ENCODE measurements at regions not wholly inside any gene's neighbourhood (a gene's known extent, or its start where the extent isn't known, plus 50 kb on each side); places are given as distances from the start of the nearest gene placed in this dataset.

GRCh38 chr6:23268348-23268747 is 699.0 kb downstream of the HDGFL1 start:
- ChIA-PET CTCF (no interaction called here), POLR2A (no interaction called here), RAD21 (ENCODE audit: low non-redundant PET in 1 of 2, low total read pairs in 2 of 2, uncharacterized antibody in 2 of 2, unreplicated experiment in 2 of 2) (no interaction called here)
- Histone ChIP-seq H3K9ac (ENCODE audit: low read length) (no peak overlapping the region), H3K9me2 (ENCODE audit: insufficient read depth) (no peaks in the 10 kb centered on the region), H3K4me1 (ENCODE audit: control insufficient read depth in 1 of 2, insufficient read depth in 2 of 2, low read length in 2 of 2) (no peaks in the 10 kb centered on the region), H3K36me3 (ENCODE audit: control insufficient read depth in 1 of 2, insufficient read depth in 2 of 2, low read length in 2 of 2) (no peaks in the 10 kb centered on the region), H3K4me3 (replicated peaks in 1 of 2; ENCODE audit: low read depth in 1 of 2, low read length in 2 of 2) (no peak overlapping the region), H3K27ac (ENCODE audit: low read depth, low read length) (no peak overlapping the region), H3K79me2 (ENCODE audit: insufficient read depth, low read length) (no peaks in the 10 kb centered on the region), H4K20me1 (ENCODE audit: insufficient read depth) (no peaks in the 10 kb centered on the region), H3K9me3 (ENCODE audit: control insufficient read depth in 1 of 2, insufficient read depth in 1 of 2, low read depth in 1 of 2, low read length in 2 of 2) (peaks cover 4 to 7% of the 10 kb centered on the region in 2 experiments; a peak in 2 of 4 replicates), H2AFZ (ENCODE audit: low read depth, low read length, poor library complexity, severe bottlenecking) (no peak overlapping the region), H3K27me3 (ENCODE audit: insufficient read depth, low read length) (no peaks in the 10 kb centered on the region), H3K4me2 (ENCODE audit: low read length) (no peak overlapping the region)
- intact Hi-C loops (cut with micrococcal nuclease), result no loop called here
- DNase-seq (ENCODE audit: low read depth, low spot score), result no peak
- ATAC-seq, result no peak
- no TSS peak for BruUV-seq (replicated peaks)
- TF ChIP-seq EZH2phosphoT487 (IDR thresholded peaks at IDR 0.05; ENCODE audit: borderline replicate concordance), result no peak
- TF ChIP-seq TCF7L2 (IDR thresholded peaks at IDR 0.05; ENCODE audit: borderline replicate concordance, extremely low read depth, insufficient read depth, insufficient read length), result no peak
- no peak for TF ChIP-seq SIN3A (IDR thresholded peaks at IDR 0.05; ENCODE audit: low read depth)
- TF ChIP-seq POLR2AphosphoS5 (IDR thresholded peaks at IDR 0.05; ENCODE audit: low read depth, low read length), result no peak
- TF ChIP-seq YY1 (IDR thresholded peaks at IDR 0.05; ENCODE audit: extremely low read depth, insufficient replicate concordance, low read depth, low read length), result no peak
- TF ChIP-seq SRF (IDR thresholded peaks at IDR 0.05; ENCODE audit: low read depth), result no peak
- no peak for TF ChIP-seq JUND (IDR thresholded peaks at IDR 0.05)
- TF ChIP-seq ELF1 (IDR thresholded peaks at IDR 0.05; ENCODE audit: borderline replicate concordance, low read depth), result no peak
- no peak for TF ChIP-seq SP1 (IDR thresholded peaks at IDR 0.05; ENCODE audit: low read depth)
- no peak for TF ChIP-seq ATF3 (IDR thresholded peaks at IDR 0.05)
- no peak for TF ChIP-seq FOSL1 (IDR thresholded peaks at IDR 0.05; ENCODE audit: low read depth)
- TF ChIP-seq RAD21 (IDR thresholded peaks at IDR 0.05; ENCODE audit: low read depth), result no peak

- CTCF ChIA-PET, result no interaction called here
- BruUV-seq (replicated peaks), result no TSS peak
- DNase-seq (ENCODE audit: low read depth, low spot score), result no peak
- TF ChIP-seq ZFX (IDR thresholded peaks at IDR 0.05), result no peak
- no peak for TF ChIP-seq CEBPB (IDR thresholded peaks at IDR 0.05; ENCODE audit: low read depth)
- no peak for TF ChIP-seq REST (IDR thresholded peaks at IDR 0.05; ENCODE audit: low read depth)
- TF ChIP-seq JUND (IDR thresholded peaks at IDR 0.05), result no peak
- no peak for TF ChIP-seq POLR2A (IDR thresholded peaks at IDR 0.05; ENCODE audit: borderline replicate concordance, extremely low read depth, insufficient read depth, insufficient read length)
- TF ChIP-seq CTCF (IDR thresholded peaks at IDR 0.05 in 2 of 3, conservative IDR thresholded peaks at IDR 0.05 in 1 of 3; ENCODE audit: borderline replicate concordance in 1 of 3, insufficient read depth in 1 of 3, low read depth in 2 of 3, low read length in 2 of 3), result no peak
- TF ChIP-seq ZNF274 (IDR thresholded peaks at IDR 0.05; ENCODE audit: low read depth, low read length), result no peak
- no peak for TF ChIP-seq YY1 (IDR thresholded peaks at IDR 0.05; ENCODE audit: extremely low read depth, insufficient replicate concordance, low read depth, low read length)
- no peak for TF ChIP-seq EGR1 (IDR thresholded peaks at IDR 0.05; ENCODE audit: low read depth)
These were observed 700.1 kb downstream of the HDGFL1 start for GRCh38 chr6:23269436-23269835.

More at GRCh38 chr6:23269436-23269835, 700.1 kb downstream of the HDGFL1 start:
- Histone ChIP-seq H3K36me3 (ENCODE audit: control insufficient read depth in 1 of 2, insufficient read depth in 2 of 2, low read length in 2 of 2) (no peaks in the 10 kb centered on the region), H3K4me2 (ENCODE audit: low read length) (no peak overlapping the region), H3K4me3 (replicated peaks in 1 of 2; ENCODE audit: low read depth in 1 of 2, low read length in 2 of 2) (no peak overlapping the region), H3K9ac (ENCODE audit: low read length) (no peak overlapping the region), H3K9me3 (ENCODE audit: control insufficient read depth in 1 of 2, insufficient read depth in 1 of 2, low read depth in 1 of 2, low read length in 2 of 2) (peaks cover 4 to 7% of the 10 kb centered on the region in 2 experiments; a peak in 2 of 4 replicates), H2AFZ (ENCODE audit: low read depth, low read length, poor library complexity, severe bottlenecking) (no peak overlapping the region), H3K9me2 (ENCODE audit: insufficient read depth) (no peaks in the 10 kb centered on the region), H3K4me1 (ENCODE audit: control insufficient read depth in 1 of 2, insufficient read depth in 2 of 2, low read length in 2 of 2) (no peaks in the 10 kb centered on the region), H3K79me2 (ENCODE audit: insufficient read depth, low read length) (no peaks in the 10 kb centered on the region), H3K27ac (ENCODE audit: low read depth, low read length) (no peak overlapping the region), H4K20me1 (ENCODE audit: insufficient read depth) (no peaks in the 10 kb centered on the region), H3K27me3 (ENCODE audit: insufficient read depth, low read length) (no peaks in the 10 kb centered on the region)
- no peak for ATAC-seq
- ChIA-PET POLR2A (no interaction called here), RAD21 (ENCODE audit: low non-redundant PET in 1 of 2, low total read pairs in 2 of 2, uncharacterized antibody in 2 of 2, unreplicated experiment in 2 of 2) (no interaction called here)
- intact Hi-C loops (cut with micrococcal nuclease), result no loop called here
